Fibroblast of mammary gland (primary cell): ENCODE measurements at regions not wholly inside any gene's neighbourhood (a gene's known extent, or its start where the extent isn't known, plus 50 kb on each side); places are given as distances from the start of the nearest gene placed in this dataset.

Source experiments
- DNase-seq: peaks from one replicate; pipeline ENCODE4 v3.0.0-alpha.2; 2010; ENCODE audit warnings: low read depth
- H3K4me3 ChIP-seq: 2 replicates; pipeline ENCODE4 v1.5.1; 2011; ENCODE audit warnings: low read depth, mild to moderate bottlenecking, low read length, moderate library complexity; ENCODE audit not compliant: control insufficient read depth
- CTCF ChIP-seq: conservative IDR thresholded peaks from 2 replicates; pipeline ENCODE4 v1.5.1; 2011; ENCODE audit warnings: low read depth, low read length, inconsistent platforms; ENCODE audit not compliant: control insufficient read depth, insufficient read depth

GRCh38 chr9:1513105-1513504 lies 462.9 kb downstream of the DMRT2 start:
- DNase-seq, result no peak
- TF ChIP-seq CTCF, result no peak
- H3K4me3 ChIP-seq, result no peak overlapping the region

- TF ChIP-seq CTCF, result no peak
- no peak overlapping the region for H3K4me3 ChIP-seq
- DNase-seq, result no peak
These were observed 464.1 kb downstream of the DMRT2 start for GRCh38 chr9:1514250-1514649.

GRCh38 chr9:1514776-1515363 lies 464.7 kb downstream of the DMRT2 start:
- H3K4me3 ChIP-seq, result no peak overlapping the region
- TF ChIP-seq CTCF, result no peak
- DNase-seq, result no peak

- DNase-seq, result no peak
- no peak for TF ChIP-seq CTCF
These were observed 465.4 kb downstream of the DMRT2 start for GRCh38 chr9:1515557-1515956.

GRCh38 chr9:1521547-1521946 lies 471.4 kb downstream of the DMRT2 start:
- no peak for DNase-seq
- no peak for TF ChIP-seq CTCF
- no peak overlapping the region for H3K4me3 ChIP-seq

More at GRCh38 chr9:1515557-1515956, 465.4 kb downstream of the DMRT2 start:
- no peak overlapping the region for H3K4me3 ChIP-seq

GRCh38 chr9:1522219-1522767 lies 472.1 kb downstream of the DMRT2 start:
- no peak overlapping the region for H3K4me3 ChIP-seq
- no peak for DNase-seq
- TF ChIP-seq CTCF, result no peak
